ENCODE measurements at regions not wholly inside any gene's neighbourhood (a gene's known extent, or its start where the extent isn't known, plus 50 kb on each side); places are given as distances from the start of the nearest gene placed in this dataset.

DNA sequence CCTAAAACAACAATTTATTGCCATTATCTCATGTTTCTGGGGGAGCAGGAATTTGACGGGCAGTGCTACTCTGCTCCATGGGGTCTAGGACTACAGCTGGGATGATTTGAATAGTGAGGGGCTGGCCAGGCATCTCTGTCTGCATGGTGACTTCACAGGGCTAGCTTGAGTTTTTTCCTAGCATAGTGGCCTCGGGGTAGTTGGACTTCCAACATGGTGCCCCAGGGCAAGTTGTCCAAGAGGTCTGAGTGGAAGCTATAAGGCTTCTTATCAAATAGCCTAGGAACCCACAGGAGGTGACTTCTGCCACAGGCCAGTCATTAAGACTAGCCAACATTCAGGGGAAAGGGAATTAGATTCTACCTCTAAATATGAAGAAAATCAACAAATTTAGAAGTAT lies 92.0 kb upstream of the WLS start:
- peaks cover 20% of the 10 kb centered on the region for H3K27me3 Mint-ChIP-seq (ENCODE audit: low read depth)
- H3K9me3 Mint-ChIP-seq = no peaks in the 10 kb centered on the region
- Histone ChIP-seq H3K27ac (ENCODE audit: insufficient read length, low read depth, low read length) (no peak overlapping the region), H2AFZ (ENCODE audit: low read length) (no peak overlapping the region), H3K27me3 (ENCODE audit: insufficient read depth, low read length) (no peaks in the 10 kb centered on the region), H2BK120ac (ENCODE audit: low read depth, low read length, poor library complexity, severe bottlenecking) (no peak overlapping the region), H3K4ac (ENCODE audit: low read depth, low read length) (no peak overlapping the region), H2AK5ac (ENCODE audit: insufficient read length, low read length) (no peak overlapping the region), H3K18ac (ENCODE audit: insufficient read length, low read depth, low read length) (no peak overlapping the region), H3K4me1 (ENCODE audit: insufficient read depth, low read length) (no peaks in the 10 kb centered on the region; the same call in 1 of the 2 replicates), H3K79me2 (ENCODE audit: insufficient read depth, low read length) (no peaks in the 10 kb centered on the region), H3K23ac (ENCODE audit: insufficient read length, low read depth, low read length) (no peak overlapping the region), H3K9me3 (ENCODE audit: control insufficient read depth, low read depth, low read length) (no peaks in the 10 kb centered on the region), H4K5ac (ENCODE audit: insufficient read length, low read depth, low read length) (no peak overlapping the region), H3K23me2 (ENCODE audit: insufficient read length, low read depth, low read length, poor library complexity, severe bottlenecking) (no peaks in the 10 kb centered on the region), H4K91ac (ENCODE audit: insufficient read length, low read depth, low read length) (no peak overlapping the region), H2BK20ac (ENCODE audit: low read depth, low read length, poor library complexity, severe bottlenecking) (no peak overlapping the region), H3K56ac (ENCODE audit: insufficient read length, low read depth, low read length) (no peak overlapping the region), H3K79me1 (ENCODE audit: insufficient read depth, low read depth, low read length, poor library complexity, severe bottlenecking) (no peaks in the 10 kb centered on the region), H2BK5ac (ENCODE audit: insufficient read length, low read length) (no peak overlapping the region), H2BK12ac (ENCODE audit: insufficient read length, low read depth, low read length) (no peak overlapping the region), H3K14ac (ENCODE audit: insufficient read depth, low read length) (no peak overlapping the region), H3K9ac (ENCODE audit: extremely low read depth, insufficient read length, low read length) (no peak overlapping the region), H4K8ac (replicated peaks; ENCODE audit: insufficient read length, low read depth, low read length) (no peak overlapping the region), H3K4me2 (ENCODE audit: insufficient read depth, insufficient read length, low read length) (no peak overlapping the region), H4K20me1 (ENCODE audit: control insufficient read depth, insufficient read depth, insufficient read length) (no peaks in the 10 kb centered on the region), H2BK15ac (ENCODE audit: low read depth, low read length) (no peak overlapping the region), H3T11ph (ENCODE audit: low read length) (no peak overlapping the region)
- no peak for TF ChIP-seq CTCF (conservative IDR thresholded peaks at IDR 0.05)
- no peak overlapping the region for H3K27ac Mint-ChIP-seq
- H3K4me3 Mint-ChIP-seq = no peak overlapping the region
- H3K36me3 Mint-ChIP-seq (ENCODE audit: insufficient read depth in 1 of 3, low read depth in 3 of 3) = no peaks in the 10 kb centered on the region
- no CpG with 5 or more reads among the region's 2 CpGs for WGBS (ENCODE audit: extremely low coverage, insufficient read length, low lambda C conversion rate)
- DNase-seq = no peak
- peaks cover 11 to 14% of the 10 kb centered on the region in 2 experiments for H3K4me1 Mint-ChIP-seq
